Effector memory CD8-positive, alpha-beta T cell (primary cell): ENCODE measurements at regions not wholly inside any gene's neighbourhood (a gene's known extent, or its start where the extent isn't known, plus 50 kb on each side); places are given as distances from the start of the nearest gene placed in this dataset.
"Not testable (repeated sequence)": the region's sequence is repeated elsewhere in the genome, so short reads cannot be mapped to it uniquely, and the experiment has no call there.

Experiments used
- ATAC-seq: fragments of 150-1000 bp; cut with Tn5 transposase; replicated peaks from 2 replicates; pipeline ENCODE4 v1.10.0; 2021; ENCODE audit warnings: mild to moderate bottlenecking, moderate library complexity
- DNase-seq, 3 experiments: peaks; one replicate each; pipeline ENCODE4 v3.0.0; 2021
- H3K27ac Mint-ChIP-seq, 2 donors: one replicate each; pipeline ENCODE4 v1.8.0; 2022; ENCODE audit warnings: mild to moderate bottlenecking in 2 of 2, mixed read lengths in 2 of 2, moderate library complexity in 2 of 2
- H3K27me3 Mint-ChIP-seq, 2 donors: one replicate each; pipeline ENCODE4 v1.8.0; 2022; ENCODE audit warnings: mixed read lengths in 2 of 2
- H3K36me3 Mint-ChIP-seq: one replicate; pipeline ENCODE4 v1.8.0; 2022; ENCODE audit warnings: mild to moderate bottlenecking, moderate library complexity, mixed read lengths; ENCODE audit not compliant: insufficient read depth
- H3K4me1 Mint-ChIP-seq, 2 donors: one replicate each; pipeline ENCODE4 v1.8.0; 2022; ENCODE audit warnings: low read depth in 2 of 2, mixed read lengths in 2 of 2
- H3K4me3 Mint-ChIP-seq, 2 donors: one replicate each; pipeline ENCODE4 v1.8.0; 2022; ENCODE audit warnings: mild to moderate bottlenecking in 2 of 2, mixed read lengths in 2 of 2, moderate library complexity in 2 of 2
- H3K9me3 Mint-ChIP-seq, 2 donors: one replicate each; pipeline ENCODE4 v1.8.0; 2022; ENCODE audit warnings: mixed read lengths in 2 of 2

GRCh38 chr5:128708841-128709240, 170.8 kb upstream of the FBN2 start:
- H3K4me1 Mint-ChIP-seq, result no peaks in the 10 kb centered on the region
- ATAC-seq (no peak), DNase-seq (no peak)
- no peak overlapping the region for H3K27ac Mint-ChIP-seq
- no peaks in the 10 kb centered on the region for H3K36me3 Mint-ChIP-seq
- H3K27me3 Mint-ChIP-seq, result no peaks in the 10 kb centered on the region
- peaks cover 0 to 2% of the 10 kb centered on the region in 2 donors for H3K9me3 Mint-ChIP-seq
- no peak overlapping the region for H3K4me3 Mint-ChIP-seq

- H3K4me3 Mint-ChIP-seq, result no peak overlapping the region
- H3K36me3 Mint-ChIP-seq, result no peaks in the 10 kb centered on the region
- no peak for ATAC-seq
- H3K27ac Mint-ChIP-seq, result no peak overlapping the region
- no peaks in the 10 kb centered on the region for H3K4me1 Mint-ChIP-seq
- DNase-seq, result no peak
- peaks cover 0 to 4% of the 10 kb centered on the region in 2 donors for H3K9me3 Mint-ChIP-seq
- H3K27me3 Mint-ChIP-seq, result no peaks in the 10 kb centered on the region
Observed at GRCh38 chr5:128711216-128711615, 173.2 kb upstream of the FBN2 start.

- DNase-seq (no peak), ATAC-seq (no peak)
- Mint-ChIP-seq H3K4me1 (no peaks in the 10 kb centered on the region), H3K27ac (no peak overlapping the region), H3K36me3 (no peaks in the 10 kb centered on the region), H3K4me3 (no peak overlapping the region), H3K9me3 (peaks cover 0 to 4% of the 10 kb centered on the region in 2 donors), H3K27me3 (no peaks in the 10 kb centered on the region)
Observed at GRCh38 chr5:128714551-128714950, 176.5 kb upstream of the FBN2 start.

GRCh38 chr5:128722551-128722950, 184.5 kb upstream of the FBN2 start:
- H3K4me1 Mint-ChIP-seq, result no peaks in the 10 kb centered on the region
- no peak overlapping the region for H3K27ac Mint-ChIP-seq
- no peak overlapping the region for H3K4me3 Mint-ChIP-seq
- no peak for ATAC-seq
- H3K36me3 Mint-ChIP-seq, result no peaks in the 10 kb centered on the region
- H3K9me3 Mint-ChIP-seq, result peaks cover 4 to 6% of the 10 kb centered on the region in 2 donors
- DNase-seq, result no peak
- no peaks in the 10 kb centered on the region for H3K27me3 Mint-ChIP-seq

- not testable (repeated sequence) for H3K36me3 Mint-ChIP-seq, H3K9me3 Mint-ChIP-seq, DNase-seq
Observed at GRCh38 chr5:128730021-128730420, 192.0 kb upstream of the FBN2 start.

GRCh38 chr5:128735656-128736055, 197.6 kb upstream of the FBN2 start:
- not testable (repeated sequence) for H3K4me3 Mint-ChIP-seq, H3K27me3 Mint-ChIP-seq, H3K27ac Mint-ChIP-seq, ATAC-seq, DNase-seq, H3K9me3 Mint-ChIP-seq, H3K36me3 Mint-ChIP-seq, H3K4me1 Mint-ChIP-seq

More at GRCh38 chr5:128730021-128730420, 192.0 kb upstream of the FBN2 start:
- not testable (repeated sequence) for H3K27me3 Mint-ChIP-seq, H3K27ac Mint-ChIP-seq, H3K4me3 Mint-ChIP-seq, ATAC-seq, H3K4me1 Mint-ChIP-seq

GRCh38 chr5:128736553-128736952, 198.5 kb upstream of the FBN2 start:
- H3K27ac Mint-ChIP-seq, result no peak overlapping the region
- H3K9me3 Mint-ChIP-seq, result peaks cover 3 to 9% of the 10 kb centered on the region in 2 donors
- no peaks in the 10 kb centered on the region for H3K36me3 Mint-ChIP-seq
- no peaks in the 10 kb centered on the region for H3K4me1 Mint-ChIP-seq
- H3K4me3 Mint-ChIP-seq, result no peak overlapping the region
- DNase-seq, result no peak
- no peaks in the 10 kb centered on the region for H3K27me3 Mint-ChIP-seq
- no peak for ATAC-seq

GRCh38 chr5:128749136-128749898, 211.3 kb upstream of the FBN2 start:
- Mint-ChIP-seq H3K27ac (no peak overlapping the region), H3K9me3 (peaks cover 3 to 6% of the 10 kb centered on the region in 2 donors), H3K4me3 (no peak overlapping the region), H3K36me3 (no peaks in the 10 kb centered on the region), H3K27me3 (no peaks in the 10 kb centered on the region), H3K4me1 (no peaks in the 10 kb centered on the region)
- DNase-seq (no peak), ATAC-seq (no peak)

GRCh38 chr5:128750155-128750554, 212.1 kb upstream of the FBN2 start:
- ATAC-seq, result no peak
- no peaks in the 10 kb centered on the region for H3K36me3 Mint-ChIP-seq
- H3K27ac Mint-ChIP-seq, result no peak overlapping the region
- no peak for DNase-seq
- H3K9me3 Mint-ChIP-seq, result peaks cover 3 to 6% of the 10 kb centered on the region in 2 donors
- H3K4me3 Mint-ChIP-seq, result no peak overlapping the region
- no peaks in the 10 kb centered on the region for H3K27me3 Mint-ChIP-seq
- H3K4me1 Mint-ChIP-seq, result no peaks in the 10 kb centered on the region

- ATAC-seq (no peak), DNase-seq (no peak)
- H3K9me3 Mint-ChIP-seq, result peaks cover 0 to 12% of the 10 kb centered on the region in 2 donors
- no peaks in the 10 kb centered on the region for H3K4me1 Mint-ChIP-seq
- H3K4me3 Mint-ChIP-seq, result no peak overlapping the region
- no peaks in the 10 kb centered on the region for H3K27me3 Mint-ChIP-seq
- no peaks in the 10 kb centered on the region for H3K36me3 Mint-ChIP-seq
- H3K27ac Mint-ChIP-seq, result no peak overlapping the region
Observed at GRCh38 chr5:128757196-128757959, 207.9 kb upstream of the SLC27A6 start.

GRCh38 chr5:128762661-128763306, 202.5 kb upstream of the SLC27A6 start:
- H3K27me3 Mint-ChIP-seq, result no peaks in the 10 kb centered on the region
- H3K4me1 Mint-ChIP-seq, result no peaks in the 10 kb centered on the region
- DNase-seq (no peak), ATAC-seq (no peak)
- H3K4me3 Mint-ChIP-seq, result no peak overlapping the region
- H3K9me3 Mint-ChIP-seq, result peaks cover 0 to 7% of the 10 kb centered on the region in 2 donors
- H3K27ac Mint-ChIP-seq, result no peak overlapping the region
- H3K36me3 Mint-ChIP-seq, result no peaks in the 10 kb centered on the region

GRCh38 chr5:128763321-128763720, 202.0 kb upstream of the SLC27A6 start:
- Mint-ChIP-seq H3K4me1 (no peaks in the 10 kb centered on the region), H3K9me3 (peaks cover 0 to 7% of the 10 kb centered on the region in 2 donors), H3K27me3 (no peaks in the 10 kb centered on the region), H3K4me3 (no peak overlapping the region), H3K36me3 (no peaks in the 10 kb centered on the region), H3K27ac (no peak overlapping the region)
- ATAC-seq, result no peak
- no peak for DNase-seq

GRCh38 chr5:128764601-128765310, 200.5 kb upstream of the SLC27A6 start:
- H3K27me3 Mint-ChIP-seq, result no peaks in the 10 kb centered on the region
- H3K9me3 Mint-ChIP-seq, result peaks cover 0 to 6% of the 10 kb centered on the region in 2 donors

More at GRCh38 chr5:128764601-128765310, 200.5 kb upstream of the SLC27A6 start:
- no peak for ATAC-seq
- no peak for DNase-seq
- Mint-ChIP-seq H3K4me3 (no peak overlapping the region), H3K4me1 (no peaks in the 10 kb centered on the region), H3K36me3 (no peaks in the 10 kb centered on the region), H3K27ac (no peak overlapping the region)
